Erythroblast (primary cell): ENCODE measurements at regions not wholly inside any gene's neighbourhood (a gene's known extent, or its start where the extent isn't known, plus 50 kb on each side); places are given as distances from the start of the nearest gene placed in this dataset.
"Not testable (repeated sequence)": the region's sequence is repeated elsewhere in the genome, so short reads cannot be mapped to it uniquely, and the experiment has no call there.

Experiments
- DNase-seq, 2 experiments: peaks; one replicate each; lab custom pipeline; 2025; lab: John Stamatoyannopoulos, UW
- GATA1 ChIP-seq: IDR thresholded peaks from 2 replicates; pipeline ENCODE4 v1.6.1; 2011; ENCODE audit warnings: low read depth, mild to moderate bottlenecking, control low read depth, low read length, moderate library complexity
- POLR2A ChIP-seq: IDR thresholded peaks from 2 replicates; pipeline ENCODE4 v1.6.1; 2011; ENCODE audit warnings: mild to moderate bottlenecking, low read length

DNA sequence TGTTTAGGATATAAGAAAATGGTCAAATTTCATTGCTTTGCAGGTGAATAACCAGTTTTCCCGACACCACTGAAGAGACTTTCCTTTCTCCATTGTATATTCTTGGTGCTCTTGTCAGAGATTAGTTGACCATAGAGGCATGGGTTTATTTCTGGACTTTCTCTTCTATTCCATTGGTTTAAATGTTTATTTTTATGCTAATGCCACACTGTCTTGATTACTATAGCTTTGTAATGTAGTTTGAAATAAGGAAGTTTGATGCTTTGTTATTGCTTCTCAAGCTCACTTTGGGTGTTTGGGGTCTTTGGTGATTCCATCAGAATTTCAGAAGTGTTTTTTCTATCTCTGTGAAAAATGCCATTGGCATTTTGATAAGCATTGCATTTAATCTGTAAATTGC lies 190.0 kb upstream of the SPRY2 start:
- no peak for DNase-seq
- no peak for TF ChIP-seq POLR2A
- no peak for TF ChIP-seq GATA1

DNA sequence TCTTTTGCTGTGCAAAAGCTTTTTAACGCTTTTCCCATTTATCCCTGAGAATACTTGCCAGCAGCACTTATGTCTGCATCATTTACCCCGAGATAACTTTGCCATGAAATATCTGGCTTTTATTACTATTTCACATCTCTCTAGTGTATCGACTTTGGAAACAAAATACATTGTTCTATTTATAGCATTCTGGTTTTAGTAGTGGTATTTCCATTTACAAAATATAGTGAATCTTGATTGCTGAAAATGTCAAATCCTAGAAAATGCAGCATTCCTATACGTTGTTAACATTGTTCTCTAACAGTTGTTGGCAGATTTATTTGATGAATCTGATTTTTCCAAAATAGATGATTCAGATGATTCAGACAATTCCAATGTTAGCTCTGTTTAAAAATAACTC lies 189.3 kb upstream of the SPRY2 start:
- no peak for DNase-seq
- TF ChIP-seq POLR2A (no peak), GATA1 (no peak)

DNA sequence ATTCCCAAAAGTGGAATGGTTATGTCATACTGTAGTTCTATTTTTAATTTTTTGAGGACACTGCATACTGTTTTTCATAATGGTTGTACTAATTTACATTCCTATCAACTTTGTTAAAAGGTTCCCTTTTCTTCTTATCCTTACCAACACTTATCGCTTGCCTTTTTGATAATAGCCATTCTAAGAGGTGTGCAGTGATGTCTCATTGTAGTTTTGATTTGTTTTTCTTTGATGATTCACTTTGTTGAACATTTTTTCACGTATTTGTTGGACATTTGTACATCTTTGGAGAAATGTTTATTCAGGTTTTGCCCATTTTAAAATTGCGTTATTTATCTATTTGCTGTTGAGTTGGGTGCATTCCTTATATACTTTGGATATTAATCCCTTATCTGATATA lies 188.8 kb upstream of the SPRY2 start:
- DNase-seq: no peak
- TF ChIP-seq POLR2A (no peak), GATA1 (no peak)

DNA sequence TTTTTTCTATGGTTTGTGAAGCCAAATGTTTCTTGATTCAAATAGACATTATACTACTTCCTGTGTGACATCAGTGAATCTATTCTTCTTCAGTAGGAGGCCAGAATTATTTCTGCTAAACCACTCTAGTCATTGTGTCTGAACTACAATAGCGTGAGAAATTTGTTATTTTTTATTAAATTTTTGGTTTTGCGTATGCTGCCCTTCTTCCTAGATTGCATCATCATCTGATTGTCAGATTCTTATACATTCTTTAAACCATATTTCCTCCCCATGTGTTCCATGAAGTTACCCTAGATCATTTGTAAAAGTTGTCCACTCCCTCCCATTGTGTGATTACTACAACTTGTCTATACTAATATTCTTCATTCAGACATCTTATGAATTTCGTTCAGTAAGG lies 187.8 kb upstream of the SPRY2 start:
- TF ChIP-seq POLR2A (no peak), GATA1 (no peak)
- DNase-seq: no peak

DNA sequence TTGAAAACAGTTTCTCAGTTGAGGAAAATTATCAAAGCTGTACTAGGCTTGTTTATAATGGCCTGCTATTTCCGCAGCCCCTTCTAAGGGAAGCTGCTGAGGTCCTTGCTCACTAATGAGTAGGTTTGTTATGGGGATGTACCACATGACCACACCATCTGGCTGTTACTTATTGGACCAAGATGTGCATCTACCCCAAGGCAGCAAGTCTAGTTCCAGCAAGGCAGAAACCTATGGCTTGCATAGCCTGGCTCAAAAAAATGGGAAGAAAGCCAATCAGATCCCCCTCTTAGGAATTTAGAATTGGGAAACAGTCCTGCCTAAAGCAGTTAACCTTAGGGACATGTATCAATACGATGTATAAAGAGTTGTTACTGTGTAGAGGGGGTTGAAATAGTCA lies 186.5 kb upstream of the SPRY2 start:
- no peak for DNase-seq
- TF ChIP-seq GATA1: no peak
- TF ChIP-seq POLR2A: no peak

DNA sequence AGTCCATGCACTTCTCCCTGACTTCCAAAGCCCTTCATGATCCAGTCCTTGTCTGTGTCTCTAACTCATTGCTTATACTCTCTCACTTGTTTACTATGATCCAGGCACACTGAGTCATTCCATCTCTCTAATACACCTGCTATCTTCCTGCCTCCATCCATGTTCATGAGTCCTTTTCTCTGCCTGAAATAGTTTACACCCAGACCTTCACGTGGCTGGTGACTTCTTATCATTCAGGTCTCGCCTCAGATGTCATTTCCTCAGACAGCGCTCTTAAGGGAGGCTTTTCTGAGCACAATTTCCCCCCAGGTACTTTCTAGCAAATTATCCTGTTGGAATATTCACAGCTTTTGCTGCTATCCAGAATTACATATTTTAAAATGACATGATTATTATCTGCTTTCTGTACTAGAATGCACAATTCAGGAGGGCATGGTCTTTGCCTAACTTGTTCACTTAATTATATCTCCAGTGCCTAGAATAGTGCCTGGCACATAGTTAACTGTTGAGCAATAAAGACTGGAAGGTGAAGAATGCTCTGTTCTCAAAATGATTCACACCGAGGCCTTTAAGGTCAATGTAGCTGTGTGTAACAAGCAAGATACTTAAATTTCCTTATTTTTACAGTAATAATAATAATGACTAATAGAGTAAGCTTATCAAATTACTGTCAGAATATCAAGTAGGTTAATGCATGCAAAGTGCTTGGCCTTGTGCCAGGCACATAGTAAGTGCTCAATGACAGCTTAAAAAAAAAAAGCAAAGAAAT lies 183.7 kb upstream of the SPRY2 start:
- no peak for TF ChIP-seq POLR2A
- DNase-seq: no peak

DNA sequence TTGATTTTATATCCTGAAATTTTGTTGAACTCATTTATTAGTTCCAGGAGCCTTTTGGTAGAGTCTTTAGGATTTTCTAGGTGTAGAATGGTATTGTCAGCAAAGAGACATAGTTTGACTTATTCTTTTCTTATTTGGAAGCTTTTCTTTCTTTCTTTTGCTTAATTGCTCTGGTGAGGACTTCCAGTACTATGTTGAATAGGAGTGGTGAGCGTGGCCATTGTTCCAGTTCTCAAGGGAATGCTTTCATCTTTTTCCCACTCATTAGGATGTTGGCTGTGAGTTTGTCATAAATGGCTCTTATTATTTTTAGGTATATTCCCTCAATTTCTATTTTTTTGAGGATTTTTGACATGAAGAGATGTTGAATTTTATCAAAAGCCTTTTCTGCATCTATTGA lies 182.2 kb upstream of the SPRY2 start:
- no peak for TF ChIP-seq POLR2A
- TF ChIP-seq GATA1: no peak
- DNase-seq: no peak

DNA sequence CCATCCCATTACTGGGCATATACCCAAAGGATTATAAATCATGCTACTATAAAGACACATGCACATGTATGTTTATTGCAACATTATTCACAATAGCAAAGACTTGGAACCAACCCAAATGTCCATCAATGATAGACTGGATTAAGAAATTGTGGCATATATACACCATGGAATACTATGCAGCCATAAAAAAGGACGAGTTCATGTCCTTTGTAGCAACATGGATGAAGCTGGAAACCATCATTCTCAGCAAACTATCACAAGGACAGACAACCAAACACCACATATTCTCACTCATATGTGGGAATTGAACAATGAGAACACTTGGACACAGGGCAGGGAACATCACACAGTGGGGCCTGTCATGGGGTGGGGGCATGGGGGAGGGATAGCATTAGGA lies 181.5 kb upstream of the SPRY2 start:
- DNase-seq: not testable (repeated sequence)

DNA sequence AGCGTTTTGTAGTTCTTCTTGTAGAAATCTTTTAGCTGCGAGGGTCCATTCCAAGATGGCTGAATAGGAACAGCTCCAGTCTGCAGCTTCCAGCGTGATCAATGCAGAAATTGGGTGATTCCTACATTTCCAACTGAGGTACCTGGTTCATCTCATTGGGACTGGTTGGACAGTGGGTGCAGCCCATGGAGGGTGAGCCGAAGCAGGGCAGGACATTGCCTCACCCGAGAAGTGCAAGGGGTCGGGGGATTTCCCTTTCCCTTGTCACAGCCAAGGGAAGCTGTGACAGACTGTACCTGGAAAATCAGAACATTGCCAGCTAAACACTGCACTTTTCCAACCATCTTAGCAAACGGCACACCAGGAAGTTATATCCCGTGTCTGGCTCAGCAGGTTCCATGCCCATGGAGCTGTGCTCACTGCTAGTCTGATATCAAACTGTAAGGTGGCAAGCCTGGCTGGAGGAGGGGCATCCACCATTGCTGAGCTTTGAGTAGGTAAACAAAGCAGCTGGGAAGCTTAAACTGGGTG lies 176.0 kb upstream of the SPRY2 start:
- TF ChIP-seq POLR2A: no peak
- TF ChIP-seq GATA1: no peak
- DNase-seq: no peak

DNA sequence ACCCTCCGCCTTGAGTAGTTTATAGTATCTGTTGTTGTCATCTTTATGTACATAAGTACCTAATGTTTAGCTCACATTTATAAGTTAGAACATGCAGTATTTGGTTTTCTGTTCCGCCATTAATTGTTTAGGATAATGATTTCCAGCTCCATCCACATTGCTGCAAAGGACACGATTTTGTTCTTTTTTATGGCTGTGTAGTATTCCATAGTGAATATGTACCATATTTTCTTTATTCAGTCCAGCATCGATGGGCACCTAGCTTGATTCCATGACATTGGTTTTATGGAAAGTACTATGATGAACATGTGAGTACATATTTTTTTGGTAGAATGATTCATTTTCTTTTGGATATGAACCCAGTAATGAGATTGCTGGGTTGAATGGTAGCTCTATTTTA lies 174.4 kb upstream of the SPRY2 start:
- no peak for TF ChIP-seq POLR2A
- no peak for TF ChIP-seq GATA1
- DNase-seq: no peak

DNA sequence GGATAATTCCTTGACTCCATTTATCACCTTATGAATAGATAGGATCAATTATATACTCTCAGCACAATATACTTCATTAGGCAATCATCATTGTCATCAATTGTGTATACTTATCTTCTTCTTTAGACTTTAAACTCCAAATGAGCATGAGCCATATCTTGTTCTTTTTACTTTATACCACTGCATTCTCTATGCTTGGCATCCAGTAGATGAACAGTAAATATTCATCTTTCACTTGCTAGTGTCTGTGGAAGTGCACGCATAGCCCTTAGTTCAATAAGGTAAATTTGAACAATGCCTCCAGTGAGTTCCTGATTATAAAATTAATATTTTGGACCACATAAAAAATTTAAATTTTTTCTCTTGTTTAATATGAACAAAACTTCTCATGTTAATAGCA lies 172.3 kb upstream of the SPRY2 start:
- no peak for DNase-seq
- TF ChIP-seq POLR2A (no peak), GATA1 (no peak)

DNA sequence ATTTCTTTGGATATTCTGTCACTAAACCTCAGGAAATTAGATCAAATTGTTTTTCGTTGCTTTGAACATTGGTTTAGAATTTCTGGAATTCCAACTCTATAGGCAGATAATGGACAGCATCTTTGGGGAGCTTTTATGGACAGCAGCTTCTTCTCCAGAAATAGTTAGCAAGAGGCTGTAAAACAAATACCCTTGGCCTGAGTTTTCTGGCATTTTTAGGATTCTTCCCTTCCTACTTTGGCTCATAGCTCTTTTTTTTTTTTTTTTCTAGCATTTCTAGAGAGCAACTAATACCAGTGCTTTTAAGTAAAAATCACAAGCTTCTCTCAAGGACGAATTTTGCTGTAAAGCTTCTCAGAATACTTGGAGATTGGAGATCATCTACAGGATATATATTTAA lies 169.8 kb upstream of the SPRY2 start:
- no peak for DNase-seq

DNA sequence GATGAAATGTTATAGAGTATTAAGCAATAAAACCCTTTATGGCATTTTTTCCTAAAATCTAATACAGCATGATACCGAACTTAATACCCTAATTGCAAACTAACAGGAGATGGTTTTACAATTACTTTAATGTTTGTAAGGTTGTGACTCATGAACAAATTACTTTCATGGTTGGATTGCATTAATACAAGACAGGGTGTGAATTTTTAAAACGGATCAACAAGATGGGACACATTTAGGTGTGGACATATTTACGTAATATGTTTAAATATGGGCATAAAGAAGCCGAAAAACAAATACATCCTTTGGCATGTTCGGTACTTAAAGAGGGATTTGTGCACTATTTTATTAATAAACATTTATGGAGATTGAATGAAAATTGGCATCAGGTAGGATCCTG lies 168.3 kb upstream of the SPRY2 start:
- TF ChIP-seq POLR2A (no peak), GATA1 (no peak)
- DNase-seq: no peak

More for the DNA sequence above, 169.8 kb upstream of the SPRY2 start:
- TF ChIP-seq POLR2A (no peak), GATA1 (no peak)

DNA sequence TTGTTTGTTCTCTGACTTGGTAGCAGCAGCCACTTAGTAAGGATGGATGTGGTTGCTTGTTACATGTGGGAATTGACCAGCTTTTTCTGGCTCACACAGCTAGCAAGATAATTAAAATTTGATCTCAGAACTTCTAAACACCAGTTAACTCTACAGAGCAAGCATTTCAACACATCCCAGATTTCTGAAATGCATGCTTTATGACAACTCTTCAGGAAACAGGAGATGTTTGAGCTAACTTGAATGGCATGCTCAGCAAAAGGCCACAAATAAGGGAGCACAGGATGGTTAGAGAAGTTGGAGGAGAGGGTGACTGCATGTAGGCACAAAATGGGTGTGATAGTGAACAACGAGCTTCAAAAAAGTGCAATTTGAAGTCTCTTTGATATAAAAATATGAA lies 167.1 kb upstream of the SPRY2 start:
- no peak for TF ChIP-seq POLR2A
- no peak for TF ChIP-seq GATA1
- DNase-seq: no peak

DNA sequence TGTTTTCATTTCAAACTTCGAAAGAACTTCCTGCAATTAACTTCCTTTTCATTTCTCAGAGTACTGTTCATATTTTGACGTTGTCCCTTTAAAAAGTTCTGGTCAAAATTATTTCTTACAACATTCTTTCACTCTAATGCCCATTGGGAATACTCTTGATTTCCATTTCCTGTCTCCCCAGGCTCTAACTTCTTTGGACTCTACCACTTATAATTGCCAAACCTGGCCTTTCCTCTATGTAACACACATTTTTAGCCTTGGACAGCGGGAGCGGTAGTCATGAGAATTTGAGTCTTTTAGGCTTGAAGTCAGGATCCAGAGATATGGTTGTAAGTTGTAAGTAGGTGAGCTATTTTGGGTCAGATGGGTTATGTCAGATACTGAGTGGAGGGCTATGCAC lies 163.5 kb upstream of the SPRY2 start:
- TF ChIP-seq GATA1 (no peak), POLR2A (no peak)
- no peak for DNase-seq

DNA sequence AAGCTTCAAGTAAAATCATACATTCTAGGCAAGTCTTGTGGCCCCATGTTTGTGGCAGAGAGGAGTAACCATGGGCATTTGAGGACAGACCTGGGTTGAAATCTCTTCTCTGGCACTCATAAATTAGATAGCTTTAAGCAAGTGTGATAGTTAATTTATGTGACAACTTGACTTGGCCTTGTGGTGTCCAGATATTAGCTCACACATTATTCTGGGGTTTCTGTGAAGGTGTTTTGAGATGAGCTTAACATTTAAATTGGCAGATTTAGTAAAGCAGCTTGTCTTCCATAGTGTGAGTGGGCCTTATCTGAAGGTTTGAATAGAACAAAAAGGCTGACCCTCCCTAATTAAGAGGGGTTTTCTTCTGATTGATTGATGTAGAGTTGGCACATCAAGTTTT lies 161.4 kb upstream of the SPRY2 start:
- no peak for TF ChIP-seq GATA1
- no peak for TF ChIP-seq POLR2A
- DNase-seq: no peak
